NCI-H526 (cell line): ENCODE measurements at regions not wholly inside any gene's neighbourhood (a gene's known extent, or its start where the extent isn't known, plus 50 kb on each side); places are given as distances from the start of the nearest gene placed in this dataset.
"Not testable (repeated sequence)": the region's sequence is repeated elsewhere in the genome, so short reads cannot be mapped to it uniquely, and the experiment has no call there.

ENCODE experiments used
- DNase-seq, 2 experiments: peaks; one replicate each; lab custom pipeline; 2025; lab: John Stamatoyannopoulos, UW

GRCh38 chr19:27955485-27956480, 1257.2 kb downstream of the UQCRFS1 start:
- DNase-seq, result no peak

- not testable (repeated sequence) for DNase-seq
Measured at GRCh38 chr19:27942607-27943006, 1270.3 kb downstream of the UQCRFS1 start.

- no peak for DNase-seq
Measured at GRCh38 chr19:27936139-27936538, 1276.8 kb downstream of the UQCRFS1 start.

- DNase-seq, result no peak
Measured at GRCh38 chr19:27935669-27936068, 1277.3 kb downstream of the UQCRFS1 start.

GRCh38 chr19:27929399-27929798, 1283.6 kb downstream of the UQCRFS1 start:
- no peak for DNase-seq

- DNase-seq, result no peak
Measured at GRCh38 chr19:27925202-27925601, 1287.7 kb downstream of the UQCRFS1 start.

- no peak for DNase-seq
Measured at GRCh38 chr19:27922970-27923369, 1290.0 kb downstream of the UQCRFS1 start.

- no peak for DNase-seq
Measured at GRCh38 chr19:27920774-27921173, 1292.2 kb downstream of the UQCRFS1 start.

GRCh38 chr19:27918818-27919217, 1294.1 kb downstream of the UQCRFS1 start:
- DNase-seq, result no peak

GRCh38 chr19:27911122-27911898, 1301.6 kb downstream of the UQCRFS1 start:
- no peak for DNase-seq

GRCh38 chr19:27909861-27910260, 1303.1 kb downstream of the UQCRFS1 start:
- no peak for DNase-seq

- no peak for DNase-seq
Measured at GRCh38 chr19:27909185-27909840, 1303.6 kb downstream of the UQCRFS1 start.

- DNase-seq, result no peak
Measured at GRCh38 chr19:27906081-27906480, 1306.9 kb downstream of the UQCRFS1 start.

- no peak for DNase-seq
Measured at GRCh38 chr19:27905074-27905473, 1307.9 kb downstream of the UQCRFS1 start.

GRCh38 chr19:27901078-27901477, 1311.9 kb downstream of the UQCRFS1 start:
- no peak for DNase-seq

- DNase-seq, result no peak
Measured at GRCh38 chr19:27896091-27896490, 1316.9 kb downstream of the UQCRFS1 start.

- no peak for DNase-seq
Measured at GRCh38 chr19:27894906-27895754, 1317.8 kb downstream of the UQCRFS1 start.

GRCh38 chr19:27892500-27892899, 1320.5 kb downstream of the UQCRFS1 start:
- no peak for DNase-seq

- no peak for DNase-seq
Measured at GRCh38 chr19:27891411-27891810, 1321.5 kb downstream of the UQCRFS1 start.

GRCh38 chr19:27890696-27891095, 1322.3 kb downstream of the UQCRFS1 start:
- DNase-seq, result no peak

GRCh38 chr19:27890206-27890605, 1322.7 kb downstream of the UQCRFS1 start:
- peak in 1 of 2 experiments; percentile 10 for DNase-seq
